ENCODE measurements at regions not wholly inside any gene's neighbourhood (a gene's known extent, or its start where the extent isn't known, plus 50 kb on each side); places are given as distances from the start of the nearest gene placed in this dataset.

GRCh38 chr1:55466921-55467320, 251.8 kb upstream of the USP24 start:
- Histone ChIP-seq H3K27me3 (no peaks in the 10 kb centered on the region), H3K4me1 (peaks cover 22% of the 10 kb centered on the region), H3K9me3 (no peaks in the 10 kb centered on the region), H3K27ac (peak overlapping the region; percentile 63 to 94), H3K4me3 (no peak overlapping the region), H3K36me3 (ENCODE audit: low read depth, missing control alignments) (no peaks in the 10 kb centered on the region)
- TF ChIP-seq, protein P1, sequence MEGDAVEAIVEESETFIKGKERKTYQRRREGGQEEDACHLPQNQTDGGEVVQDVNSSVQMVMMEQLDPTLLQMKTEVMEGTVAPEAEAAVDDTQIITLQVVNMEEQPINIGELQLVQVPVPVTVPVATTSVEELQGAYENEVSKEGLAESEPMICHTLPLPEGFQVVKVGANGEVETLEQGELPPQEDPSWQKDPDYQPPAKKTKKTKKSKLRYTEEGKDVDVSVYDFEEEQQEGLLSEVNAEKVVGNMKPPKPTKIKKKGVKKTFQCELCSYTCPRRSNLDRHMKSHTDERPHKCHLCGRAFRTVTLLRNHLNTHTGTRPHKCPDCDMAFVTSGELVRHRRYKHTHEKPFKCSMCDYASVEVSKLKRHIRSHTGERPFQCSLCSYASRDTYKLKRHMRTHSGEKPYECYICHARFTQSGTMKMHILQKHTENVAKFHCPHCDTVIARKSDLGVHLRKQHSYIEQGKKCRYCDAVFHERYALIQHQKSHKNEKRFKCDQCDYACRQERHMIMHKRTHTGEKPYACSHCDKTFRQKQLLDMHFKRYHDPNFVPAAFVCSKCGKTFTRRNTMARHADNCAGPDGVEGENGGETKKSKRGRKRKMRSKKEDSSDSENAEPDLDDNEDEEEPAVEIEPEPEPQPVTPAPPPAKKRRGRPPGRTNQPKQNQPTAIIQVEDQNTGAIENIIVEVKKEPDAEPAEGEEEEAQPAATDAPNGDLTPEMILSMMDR (IDR thresholded peaks at IDR 0.05): no peak
- TF ChIP-seq POLR2A (IDR thresholded peaks at IDR 0.05): no peak
- 97% methylated on average over 2 of the region's 2 CpGs for WGBS, 2 donors
- intact Hi-C loops (cut with DNase I; ENCODE audit: low total_unique reads): no loop called here
- no peak for DNase-seq

GRCh38 chr1:55466373-55466772, 251.2 kb upstream of the USP24 start:
- TF ChIP-seq, protein P1 (IDR thresholded peaks at IDR 0.05): no peak
- TF ChIP-seq POLR2A (IDR thresholded peaks at IDR 0.05): no peak
- DNase-seq: no peak
- Histone ChIP-seq H3K4me1 (peaks cover 22% of the 10 kb centered on the region), H3K4me3 (no peak overlapping the region), H3K9me3 (no peaks in the 10 kb centered on the region), H3K36me3 (ENCODE audit: low read depth, missing control alignments) (no peaks in the 10 kb centered on the region), H3K27ac (peak overlapping the region; percentile 63 to 94), H3K27me3 (no peaks in the 10 kb centered on the region)
- WGBS, 2 donors: 46 to 62% methylated on average over 1 of the region's 1 CpG
- intact Hi-C loops (cut with DNase I; ENCODE audit: low total_unique reads): no loop called here

- H3K4me3 ChIP-seq: no peak overlapping the region
- DNase-seq: no peak
- peaks cover 22% of the 10 kb centered on the region for H3K4me1 ChIP-seq
- no peaks in the 10 kb centered on the region for H3K9me3 ChIP-seq
- no peaks in the 10 kb centered on the region for H3K27me3 ChIP-seq
- peak overlapping the region; percentile 90 to 94 for H3K27ac ChIP-seq
- H3K36me3 ChIP-seq (ENCODE audit: low read depth, missing control alignments): no peaks in the 10 kb centered on the region
- 53 to 67% methylated on average over 1 of the region's 1 CpG for WGBS, 2 donors
- no peak for TF ChIP-seq POLR2A (IDR thresholded peaks at IDR 0.05)
- TF ChIP-seq, protein P1 (IDR thresholded peaks at IDR 0.05): no peak
- intact Hi-C loops (cut with DNase I; ENCODE audit: low total_unique reads): no loop called here
These were observed 249.4 kb upstream of the USP24 start for GRCh38 chr1:55464550-55464949.

DNA sequence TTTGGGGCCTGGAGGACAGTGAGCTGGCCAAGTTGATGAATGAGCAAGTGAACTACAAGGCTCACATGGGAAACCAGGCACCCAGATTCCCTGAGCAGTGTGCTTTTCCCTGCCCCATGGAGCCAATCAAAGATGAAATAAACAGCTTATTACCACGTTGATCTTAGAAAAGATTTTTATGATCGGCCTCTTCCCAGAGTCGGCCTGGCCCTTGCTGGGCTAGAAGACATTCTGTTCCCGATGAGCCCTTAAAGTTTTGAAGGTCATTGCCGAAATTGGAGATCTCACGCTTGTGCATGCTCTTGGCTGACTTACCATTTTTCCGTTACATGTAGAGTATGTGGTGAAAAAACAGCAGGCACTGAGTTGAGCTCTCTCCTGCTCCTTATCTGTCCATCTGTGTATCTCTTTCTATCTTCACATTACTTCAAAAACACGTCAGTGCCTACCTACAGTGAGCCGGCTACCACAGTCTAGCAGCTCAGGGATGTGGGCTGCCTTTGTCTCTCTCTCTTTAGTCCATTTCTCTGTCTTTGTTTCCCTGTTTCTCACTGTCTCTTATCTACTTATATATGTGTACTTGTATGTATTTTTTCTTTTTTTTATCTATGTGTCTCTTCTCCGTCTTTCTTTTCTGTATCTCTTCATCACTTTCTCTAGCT, 248.8 kb upstream of the USP24 start:
- Histone ChIP-seq H3K4me3 (no peak overlapping the region), H3K9me3 (no peaks in the 10 kb centered on the region), H3K4me1 (peaks cover 19% of the 10 kb centered on the region), H3K27ac (peak overlapping the region; percentile 90 to 94), H3K36me3 (ENCODE audit: low read depth, missing control alignments) (no peaks in the 10 kb centered on the region), H3K27me3 (no peaks in the 10 kb centered on the region)
- DNase-seq: peak; percentile 62
- 54 to 62% methylated on average over 10 of the region's 10 CpGs for WGBS, 2 donors
- intact Hi-C loops (cut with DNase I; ENCODE audit: low total_unique reads): no loop called here
- no peak for TF ChIP-seq POLR2A (IDR thresholded peaks at IDR 0.05)
- TF ChIP-seq, protein P1 (IDR thresholded peaks at IDR 0.05): no peak

DNA sequence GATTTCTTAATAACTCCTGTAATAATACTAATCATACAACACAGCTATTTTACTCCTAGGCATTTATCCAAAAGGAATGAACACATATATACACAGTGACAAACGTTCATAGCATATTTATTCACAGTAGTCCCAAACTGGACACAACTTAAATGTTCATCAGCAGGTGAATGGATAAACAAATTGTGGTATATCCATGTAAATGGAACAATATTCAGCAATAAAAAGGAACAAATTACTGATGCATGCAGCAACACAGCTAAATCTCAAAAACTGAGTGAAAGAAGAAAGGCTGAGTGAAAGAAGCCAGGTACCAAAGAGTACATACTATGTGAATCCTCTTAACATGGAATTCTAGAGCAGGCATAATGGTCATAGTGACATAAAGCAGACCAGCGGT, 242.7 kb upstream of the USP24 start:
- TF ChIP-seq, protein P1 (IDR thresholded peaks at IDR 0.05): no peak
- no peak for TF ChIP-seq POLR2A (IDR thresholded peaks at IDR 0.05)
- no peak overlapping the region for H3K27ac ChIP-seq
- DNase-seq: no peak
- H3K4me3 ChIP-seq: no peak overlapping the region
- no peaks in the 10 kb centered on the region for H3K36me3 ChIP-seq (ENCODE audit: low read depth, missing control alignments)
- WGBS, 2 donors: 85 to 87% methylated on average over 2 of the region's 2 CpGs
- intact Hi-C loops (cut with DNase I; ENCODE audit: low total_unique reads): no loop called here
- H3K9me3 ChIP-seq: no peaks in the 10 kb centered on the region
- H3K4me1 ChIP-seq: no peaks in the 10 kb centered on the region
- H3K27me3 ChIP-seq: no peaks in the 10 kb centered on the region

All from testis (tissue), 2 donors.